Nephron (organoid): ENCODE measurements at regions not wholly inside any gene's neighbourhood (a gene's known extent, or its start where the extent isn't known, plus 50 kb on each side); places are given as distances from the start of the nearest gene placed in this dataset.

Source experiments
- H3K27ac Mint-ChIP-seq, 3 experiments: 2 replicates each; pipeline ENCODE4 v1.8.0; 2020; ENCODE audit warnings: mixed read lengths in 3 of 3, mild to moderate bottlenecking in 2 of 3, moderate library complexity in 1 of 3
- H3K27me3 Mint-ChIP-seq: 2 replicates; pipeline ENCODE4 v1.8.0; 2021; ENCODE audit warnings: low read depth, mild to moderate bottlenecking, moderate library complexity, mixed read lengths
- H3K36me3 Mint-ChIP-seq: 2 replicates; pipeline ENCODE4 v1.8.0; 2020; ENCODE audit warnings: low read depth, mixed read lengths
- H3K4me1 Mint-ChIP-seq: 2 replicates; pipeline ENCODE4 v1.8.0; 2020; ENCODE audit warnings: mixed read lengths
- H3K4me3 Mint-ChIP-seq, 3 experiments: 2 replicates each; pipeline ENCODE4 v1.8.0; 2020; ENCODE audit warnings: mild to moderate bottlenecking in 3 of 3, mixed read lengths in 3 of 3, moderate library complexity in 2 of 3
- H3K9me3 Mint-ChIP-seq: 2 replicates; pipeline ENCODE4 v1.8.0; 2020; ENCODE audit warnings: mixed read lengths
- TF ChIP-seq, protein P1 (sequence below), 3 experiments: fragments of 200-600 bp; sonication (generic); IDR thresholded peaks; one replicate each; pipeline ENCODE4 v1.5.0; 2021; ENCODE audit warnings: antibody characterized with exemption in 3 of 3; ENCODE audit not compliant: unreplicated experiment in 3 of 3

DNA sequence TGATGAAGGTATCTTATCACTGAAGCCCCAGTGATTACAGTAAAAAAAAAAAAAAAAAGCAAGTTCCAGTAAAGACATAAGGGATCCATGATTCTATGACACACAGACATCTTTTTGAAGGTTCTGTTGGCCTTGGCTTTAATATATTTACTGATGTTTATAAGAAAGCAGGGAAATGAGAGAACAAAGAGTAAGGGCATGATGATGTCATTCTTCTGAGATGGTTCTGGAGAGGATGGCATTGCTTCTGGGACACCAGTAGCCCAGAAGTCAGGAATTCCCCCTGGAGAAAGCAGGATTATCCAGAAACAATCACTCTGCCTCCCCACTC, 233.6 kb downstream of the FAM76B start:
- Mint-ChIP-seq H3K27me3 (no peaks in the 10 kb centered on the region), H3K4me3 (no peak overlapping the region), H3K9me3 (no peaks in the 10 kb centered on the region), H3K4me1 (peaks cover 54% of the 10 kb centered on the region), H3K36me3 (no peaks in the 10 kb centered on the region), H3K27ac (peak overlapping the region; percentile 97)
- TF ChIP-seq, protein P1, sequence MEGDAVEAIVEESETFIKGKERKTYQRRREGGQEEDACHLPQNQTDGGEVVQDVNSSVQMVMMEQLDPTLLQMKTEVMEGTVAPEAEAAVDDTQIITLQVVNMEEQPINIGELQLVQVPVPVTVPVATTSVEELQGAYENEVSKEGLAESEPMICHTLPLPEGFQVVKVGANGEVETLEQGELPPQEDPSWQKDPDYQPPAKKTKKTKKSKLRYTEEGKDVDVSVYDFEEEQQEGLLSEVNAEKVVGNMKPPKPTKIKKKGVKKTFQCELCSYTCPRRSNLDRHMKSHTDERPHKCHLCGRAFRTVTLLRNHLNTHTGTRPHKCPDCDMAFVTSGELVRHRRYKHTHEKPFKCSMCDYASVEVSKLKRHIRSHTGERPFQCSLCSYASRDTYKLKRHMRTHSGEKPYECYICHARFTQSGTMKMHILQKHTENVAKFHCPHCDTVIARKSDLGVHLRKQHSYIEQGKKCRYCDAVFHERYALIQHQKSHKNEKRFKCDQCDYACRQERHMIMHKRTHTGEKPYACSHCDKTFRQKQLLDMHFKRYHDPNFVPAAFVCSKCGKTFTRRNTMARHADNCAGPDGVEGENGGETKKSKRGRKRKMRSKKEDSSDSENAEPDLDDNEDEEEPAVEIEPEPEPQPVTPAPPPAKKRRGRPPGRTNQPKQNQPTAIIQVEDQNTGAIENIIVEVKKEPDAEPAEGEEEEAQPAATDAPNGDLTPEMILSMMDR (IDR thresholded peaks at IDR 0.05; ENCODE audit: unreplicated experiment in 3 of 3) = no peak

DNA sequence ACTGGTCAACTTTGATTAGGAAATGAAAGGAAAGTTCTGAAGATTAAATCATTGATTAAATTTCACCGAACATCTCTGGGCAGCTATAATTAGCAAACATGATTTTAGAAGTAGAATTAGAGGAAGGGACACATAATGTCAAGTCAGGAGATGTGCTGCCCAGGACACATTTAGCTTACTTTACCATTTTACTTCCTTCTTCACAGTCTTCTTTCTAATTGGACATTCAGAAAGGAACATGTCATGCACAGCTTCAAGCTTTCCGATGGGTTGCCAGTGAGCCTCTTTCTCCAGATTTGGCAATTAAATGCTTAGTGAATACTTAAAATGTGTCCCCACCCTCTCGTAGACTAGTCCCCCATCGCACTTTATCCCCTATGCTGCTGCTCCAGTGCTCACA, 234.7 kb downstream of the FAM76B start:
- TF ChIP-seq, protein P1 (IDR thresholded peaks at IDR 0.05; ENCODE audit: unreplicated experiment in 3 of 3) = no peak
- H3K4me3 Mint-ChIP-seq = no peak overlapping the region
- no peaks in the 10 kb centered on the region for H3K9me3 Mint-ChIP-seq

DNA sequence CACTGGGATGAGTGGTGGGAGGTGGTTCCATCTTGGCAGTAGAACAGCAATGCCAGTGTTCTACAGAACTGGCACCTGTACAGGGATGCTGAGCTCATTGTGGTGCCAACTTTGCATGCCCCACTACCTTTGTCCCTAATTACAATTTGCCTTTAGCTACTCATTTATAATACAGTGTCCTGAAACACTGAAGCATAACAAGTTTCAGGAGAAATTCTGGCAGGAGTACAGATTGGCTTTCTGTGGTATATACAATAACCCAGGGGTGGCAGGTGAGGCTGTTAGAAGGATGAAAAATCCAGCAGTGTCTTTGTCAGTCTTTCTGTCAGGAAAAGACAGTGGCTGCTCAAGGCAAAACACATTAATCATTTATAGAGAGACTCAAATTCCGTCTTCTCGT, 240.3 kb downstream of the FAM76B start:
- no peaks in the 10 kb centered on the region for H3K36me3 Mint-ChIP-seq
- TF ChIP-seq, protein P1 (IDR thresholded peaks at IDR 0.05; ENCODE audit: unreplicated experiment in 3 of 3) = no peak
- H3K27me3 Mint-ChIP-seq = no peaks in the 10 kb centered on the region
- peaks cover 49% of the 10 kb centered on the region for H3K4me1 Mint-ChIP-seq
- peak overlapping the region in 2 of 3 experiments; percentile 37 to 73 for H3K27ac Mint-ChIP-seq
- H3K4me3 Mint-ChIP-seq = no peak overlapping the region
- H3K9me3 Mint-ChIP-seq = no peaks in the 10 kb centered on the region

More for the DNA sequence above, 234.7 kb downstream of the FAM76B start:
- Mint-ChIP-seq H3K4me1 (peaks cover 50% of the 10 kb centered on the region), H3K27me3 (no peaks in the 10 kb centered on the region), H3K36me3 (no peaks in the 10 kb centered on the region), H3K27ac (peak overlapping the region; percentile 91 to 97 (median 97))

DNA sequence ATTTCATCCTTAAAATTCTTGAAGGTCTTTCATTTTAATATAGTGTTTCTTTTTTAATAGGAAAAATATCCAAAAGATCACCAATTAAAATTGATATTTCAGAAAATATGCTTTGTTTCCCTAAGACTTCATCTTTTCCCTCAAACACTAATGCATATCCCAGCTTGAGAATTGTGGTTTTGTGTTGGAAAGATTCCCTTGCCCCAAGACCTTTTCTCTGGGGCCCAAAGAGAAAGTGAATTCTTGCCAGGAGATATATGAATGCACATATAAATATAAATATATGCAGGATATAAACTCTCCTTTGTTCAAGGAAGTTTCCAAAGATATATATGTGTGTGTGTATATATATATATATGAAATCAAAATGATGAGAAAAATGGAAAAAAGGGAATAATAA, 241.2 kb downstream of the FAM76B start:
- TF ChIP-seq, protein P1 (IDR thresholded peaks at IDR 0.05; ENCODE audit: unreplicated experiment in 3 of 3) = no peak
- no peaks in the 10 kb centered on the region for H3K36me3 Mint-ChIP-seq
- no peak overlapping the region for H3K4me3 Mint-ChIP-seq
- H3K9me3 Mint-ChIP-seq = no peaks in the 10 kb centered on the region
- H3K27me3 Mint-ChIP-seq = no peaks in the 10 kb centered on the region
- peaks cover 48% of the 10 kb centered on the region for H3K4me1 Mint-ChIP-seq
- H3K27ac Mint-ChIP-seq = peak overlapping the region; percentile 73 to 77 (median 75)

DNA sequence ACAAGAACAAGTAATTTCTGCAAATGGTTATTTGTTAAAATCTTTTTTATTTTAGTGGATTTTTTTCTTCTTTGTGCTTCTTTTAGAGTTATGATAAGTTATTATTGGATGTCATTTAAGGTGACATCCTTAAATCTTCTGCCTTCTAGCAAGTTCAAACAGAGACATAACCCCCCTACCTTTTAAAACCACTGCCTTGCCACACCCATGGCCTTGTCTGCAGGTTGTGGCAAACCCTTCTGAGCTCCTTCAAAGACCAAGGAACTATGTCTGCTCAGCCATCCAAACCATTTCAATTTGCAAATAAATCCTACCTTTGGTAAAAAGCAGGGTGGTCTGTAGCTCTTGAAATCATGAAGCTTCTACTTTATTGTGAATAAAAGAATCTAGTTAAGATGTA, 241.6 kb downstream of the FAM76B start:
- Mint-ChIP-seq H3K36me3 (no peaks in the 10 kb centered on the region), H3K9me3 (no peaks in the 10 kb centered on the region), H3K27me3 (no peaks in the 10 kb centered on the region), H3K4me3 (peak overlapping the region in 1 of 3 experiments; percentile 12), H3K4me1 (peaks cover 48% of the 10 kb centered on the region), H3K27ac (peak overlapping the region; percentile 13 to 77 (median 73))
- TF ChIP-seq, protein P1 (IDR thresholded peaks at IDR 0.05; ENCODE audit: unreplicated experiment in 3 of 3) = no peak

DNA sequence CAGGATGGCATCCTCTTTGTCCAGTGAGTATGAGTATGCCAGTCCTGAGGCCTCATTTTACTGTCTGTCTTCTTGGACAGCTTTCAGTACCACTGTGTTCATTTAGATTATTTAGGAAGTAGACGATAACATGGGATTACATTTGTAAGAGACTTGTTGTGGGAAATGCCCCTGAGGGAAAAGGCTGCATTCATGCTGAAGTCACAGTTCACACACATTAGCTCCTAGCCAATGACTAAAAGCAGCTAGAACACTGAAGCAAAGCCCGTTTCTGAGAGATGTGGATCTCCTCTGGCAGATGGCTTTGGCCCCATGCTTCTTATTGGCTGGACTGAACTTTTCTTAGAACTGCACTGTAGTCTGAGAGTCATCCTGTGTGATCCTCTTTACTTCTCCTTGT, 242.4 kb downstream of the FAM76B start:
- Mint-ChIP-seq H3K4me3 (no peak overlapping the region), H3K36me3 (no peaks in the 10 kb centered on the region), H3K4me1 (peaks cover 48% of the 10 kb centered on the region), H3K27ac (peak overlapping the region; percentile 46 to 77 (median 73)), H3K9me3 (no peaks in the 10 kb centered on the region), H3K27me3 (no peaks in the 10 kb centered on the region)
- TF ChIP-seq, protein P1 (IDR thresholded peaks at IDR 0.05; ENCODE audit: unreplicated experiment in 3 of 3) = no peak
